HG02852 (cell line): ENCODE measurements at regions not wholly inside any gene's neighbourhood (a gene's known extent, or its start where the extent isn't known, plus 50 kb on each side); places are given as distances from the start of the nearest gene placed in this dataset.

Experiments
- ATAC-seq: cut with Tn5 transposase; IDR thresholded peaks from one replicate; pipeline ENCODE4 v1.9.1; 2021; ENCODE audit warnings: mild to moderate bottlenecking, moderate library complexity; ENCODE audit not compliant: unreplicated experiment

- no peak for ATAC-seq
These were observed 106.6 kb upstream of the ANKRD55 start for GRCh38 chr5:56339732-56340131.

- ATAC-seq, result no peak
These were observed 104.7 kb upstream of the ANKRD55 start for GRCh38 chr5:56337715-56338319.

- no peak for ATAC-seq
These were observed 102.1 kb upstream of the ANKRD55 start for GRCh38 chr5:56335212-56335611.

GRCh38 chr5:56330806-56331205, 97.7 kb upstream of the ANKRD55 start:
- ATAC-seq, result no peak

GRCh38 chr5:56330167-56330566, 97.0 kb upstream of the ANKRD55 start:
- no peak for ATAC-seq

DNA sequence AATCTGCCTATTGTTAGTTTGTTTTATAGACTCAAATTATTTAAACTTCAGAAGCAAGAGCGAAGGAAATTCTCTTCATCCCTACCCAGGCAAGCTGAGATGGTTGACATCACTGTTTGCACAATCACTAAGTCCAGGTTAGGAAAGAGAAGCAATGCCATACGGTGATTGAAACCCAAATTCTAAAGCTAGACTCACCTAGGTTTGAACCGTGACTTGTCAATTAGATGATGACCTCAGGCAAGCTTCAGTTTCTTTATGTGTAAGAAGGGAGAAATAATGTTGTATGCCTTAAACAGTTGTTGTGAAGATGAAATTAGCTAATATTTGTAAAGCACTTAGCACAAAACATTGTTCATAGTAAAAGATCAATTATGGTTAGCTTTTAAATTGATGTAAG, 96.5 kb upstream of the ANKRD55 start:
- peak; percentile 68 for ATAC-seq

GRCh38 chr5:56328753-56329560, 95.8 kb upstream of the ANKRD55 start:
- ATAC-seq, result peak; percentile 54

DNA sequence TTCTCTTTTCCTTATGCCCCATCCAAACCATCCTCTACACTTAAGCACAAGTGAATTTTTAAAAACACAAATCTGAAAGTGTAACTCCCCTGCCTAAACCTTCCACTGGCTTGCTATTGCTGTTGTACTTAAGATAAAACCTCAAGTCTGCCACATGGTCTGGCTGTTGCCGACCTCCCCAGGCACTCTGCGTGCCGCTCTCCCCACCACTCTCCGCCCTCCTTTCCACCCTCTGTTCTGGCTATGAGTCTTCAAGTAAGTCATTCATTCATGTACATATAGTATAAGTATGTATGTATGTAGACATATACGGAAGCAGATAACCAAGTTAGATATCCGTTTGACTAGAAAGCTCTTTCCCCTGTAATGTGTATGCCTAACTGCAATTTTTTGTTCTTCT, 94.7 kb upstream of the ANKRD55 start:
- ATAC-seq, result peak; percentile 53

- ATAC-seq, result no peak
These were observed 93.6 kb upstream of the ANKRD55 start for GRCh38 chr5:56326770-56327169.

DNA sequence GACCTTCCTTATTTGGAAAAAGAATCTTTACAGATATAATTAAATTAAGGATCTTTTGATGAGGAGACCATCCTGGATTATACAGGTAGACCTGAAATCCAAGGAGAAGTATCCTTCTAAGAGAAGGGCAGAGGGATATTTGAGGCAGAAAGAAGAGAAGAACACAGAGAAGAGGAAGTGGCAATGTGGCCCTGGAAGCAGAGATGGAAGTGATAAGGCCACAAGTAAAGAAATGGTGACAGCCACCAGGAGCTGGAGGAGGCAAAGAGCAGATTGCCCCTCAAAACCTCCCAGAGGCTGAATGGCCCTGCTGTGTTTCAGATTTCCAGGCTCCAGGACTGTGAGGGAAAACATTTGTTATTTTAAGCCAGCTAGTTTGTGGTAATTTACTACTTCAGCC, 93.0 kb upstream of the ANKRD55 start:
- ATAC-seq, result no peak

GRCh38 chr5:56325039-56325438, 91.9 kb upstream of the ANKRD55 start:
- ATAC-seq, result no peak

- ATAC-seq, result no peak
These were observed 90.4 kb upstream of the ANKRD55 start for GRCh38 chr5:56323505-56323904.

GRCh38 chr5:56322592-56322991, 89.5 kb upstream of the ANKRD55 start:
- ATAC-seq, result no peak

- ATAC-seq, result no peak
These were observed 88.2 kb upstream of the ANKRD55 start for GRCh38 chr5:56321236-56321881.

- ATAC-seq, result no peak
These were observed 87.6 kb upstream of the ANKRD55 start for GRCh38 chr5:56320686-56321085.

- no peak for ATAC-seq
These were observed 86.5 kb upstream of the ANKRD55 start for GRCh38 chr5:56319526-56320181.

DNA sequence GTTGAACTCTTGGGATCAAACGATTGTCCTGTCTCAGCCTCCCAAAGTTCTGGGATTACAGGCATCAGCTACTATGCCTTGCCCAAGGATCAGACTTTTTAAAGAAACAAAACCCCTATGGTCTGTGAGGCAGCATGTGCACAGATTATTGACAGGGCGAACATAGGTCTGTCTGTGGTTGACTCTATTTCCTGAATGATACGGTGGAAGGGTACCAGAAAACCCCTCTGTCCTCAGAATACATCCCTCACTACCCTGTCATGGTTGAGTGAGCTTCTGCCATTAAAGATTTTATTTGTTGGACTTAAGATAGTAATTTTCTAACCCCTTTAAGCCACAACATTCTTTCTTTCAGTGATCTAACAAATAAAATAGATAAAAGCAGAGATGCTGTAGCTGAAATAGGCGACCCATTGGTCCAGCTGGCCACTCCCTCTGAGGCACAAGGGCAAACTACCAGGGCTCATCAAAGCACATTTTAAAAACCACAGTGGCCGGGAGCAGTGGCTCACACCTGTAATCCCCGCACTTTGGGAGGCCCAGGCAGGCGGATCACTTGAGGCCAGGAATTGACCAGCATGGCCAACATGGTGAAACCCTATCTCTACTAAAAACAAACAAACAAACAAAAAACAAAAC, 84.9 kb upstream of the ANKRD55 start:
- ATAC-seq, result peak; percentile 73

DNA sequence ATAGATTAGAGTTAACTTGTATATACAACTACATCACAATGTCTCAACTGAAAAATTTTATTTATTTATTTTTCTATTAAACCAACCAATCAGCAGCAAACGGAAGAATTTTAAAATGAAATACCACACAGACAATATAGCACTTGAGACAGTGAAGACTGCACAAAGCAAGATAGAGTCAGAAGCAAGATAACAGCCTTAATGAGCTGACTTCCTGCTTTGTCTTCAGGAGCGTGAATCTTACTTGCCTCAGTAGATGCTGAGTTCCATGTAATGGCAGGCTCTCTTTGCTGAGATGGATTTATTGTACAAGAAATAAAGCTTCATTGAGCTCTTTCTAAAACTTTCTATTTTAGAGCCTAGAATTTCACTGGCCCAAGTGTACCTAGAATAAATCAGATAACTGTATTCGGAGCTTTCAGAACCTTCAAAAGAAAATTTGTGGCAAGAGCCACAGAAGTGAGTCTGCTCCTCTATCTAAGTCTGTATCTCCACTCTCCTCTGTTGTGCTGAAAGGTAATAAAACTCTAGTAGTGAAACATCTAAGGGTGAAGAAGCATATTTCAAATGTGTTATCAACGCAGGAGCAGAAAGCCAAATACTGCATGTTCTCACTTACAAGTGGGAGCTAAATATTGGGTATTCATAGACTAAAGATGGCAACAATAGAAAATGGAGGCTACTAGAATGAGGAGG, 83.3 kb upstream of the ANKRD55 start:
- no peak for ATAC-seq

DNA sequence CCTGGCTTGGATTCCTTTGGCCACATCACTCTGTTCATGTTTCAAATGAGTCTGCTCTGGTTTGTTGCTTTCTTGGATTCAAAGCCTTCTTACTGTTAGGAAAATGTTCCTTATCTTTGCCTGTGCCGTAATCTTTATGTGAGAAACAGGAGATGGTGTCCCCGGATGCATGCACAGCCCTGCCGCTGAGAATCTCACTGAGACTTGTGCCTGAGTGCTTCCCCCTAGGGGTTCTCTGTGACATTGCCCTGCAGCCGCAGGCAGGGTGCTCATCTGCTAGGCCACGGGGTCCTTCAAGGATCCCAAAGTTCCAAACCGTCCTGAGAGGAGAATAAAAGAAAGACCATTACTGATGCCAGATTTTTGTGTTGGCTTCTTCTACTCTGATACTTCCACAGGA, 81.4 kb upstream of the ANKRD55 start:
- no peak for ATAC-seq

- ATAC-seq, result no peak
These were observed 80.5 kb upstream of the ANKRD55 start for GRCh38 chr5:56313596-56313995.
